DOHH2 (cell line): ENCODE measurements at regions not wholly inside any gene's neighbourhood (a gene's known extent, or its start where the extent isn't known, plus 50 kb on each side); places are given as distances from the start of the nearest gene placed in this dataset.

Experiments
- H3F3A ChIP-seq: fragments of 200-600 bp; sonication (generic), shearing (Covaris generic); 2 replicates; pipeline ENCODE4 v1.6.0; 2016; ENCODE audit warnings: antibody characterized with exemption, mild to moderate bottlenecking; ENCODE audit not compliant: control insufficient read depth, insufficient read depth
- H3K27ac ChIP-seq: fragments of 200-600 bp; sonication (generic); 2 replicates; pipeline ENCODE4 v1.5.1; 2014; ENCODE audit warnings: low read depth, mild to moderate bottlenecking, low read length, moderate library complexity
- H3K27me3 ChIP-seq: fragments of 200-600 bp; sonication (generic); 2 replicates; pipeline ENCODE4 v1.6.1; 2014; ENCODE audit warnings: mild to moderate bottlenecking, low read length, mixed read lengths; ENCODE audit not compliant: control insufficient read depth
- H3K36me3 ChIP-seq: fragments of 200-600 bp; sonication (generic); 2 replicates; pipeline ENCODE4 v1.6.1; 2014; ENCODE audit warnings: mild to moderate bottlenecking, low read length, moderate library complexity, mixed read lengths; ENCODE audit not compliant: control insufficient read depth
- H3K4me1 ChIP-seq: fragments of 200-600 bp; sonication (generic); 2 replicates; pipeline ENCODE4 v1.6.1; 2014; ENCODE audit warnings: mild to moderate bottlenecking, low read length, mixed read lengths; ENCODE audit not compliant: control insufficient read depth
- H3K4me2 ChIP-seq: fragments of 200-600 bp; sonication (generic); 2 replicates; pipeline ENCODE4 v1.6.0; 2014; ENCODE audit warnings: mild to moderate bottlenecking, low read length, moderate library complexity
- H3K4me3 ChIP-seq: fragments of 200-600 bp; sonication (generic); 2 replicates; pipeline ENCODE4 v1.5.1; 2014; ENCODE audit warnings: mild to moderate bottlenecking, low read length, mixed read lengths
- H3K79me2 ChIP-seq: fragments of 200-600 bp; sonication (generic); 2 replicates; pipeline ENCODE4 v1.6.1; 2014; ENCODE audit warnings: mild to moderate bottlenecking, low read length, mixed read lengths; ENCODE audit not compliant: control insufficient read depth
- H3K9me2 ChIP-seq: fragments of 200-600 bp; sonication (generic); replicated peaks from 2 replicates; pipeline ENCODE4 v1.6.1; 2014; ENCODE audit warnings: mild to moderate bottlenecking, low read length, mixed read lengths; ENCODE audit not compliant: control insufficient read depth
- H3K9me3 ChIP-seq: fragments of 200-600 bp; sonication (generic); 2 replicates; pipeline ENCODE4 v1.6.1; 2014; ENCODE audit warnings: antibody characterized with exemption, low read length, mixed read lengths; ENCODE audit not compliant: control insufficient read depth, insufficient read depth
- H4K20me1 ChIP-seq: fragments of 200-600 bp; sonication (generic); 2 replicates; pipeline ENCODE4 v1.6.0; 2014; ENCODE audit warnings: low read depth, mild to moderate bottlenecking, antibody characterized with exemption, low read length, moderate library complexity; ENCODE audit not compliant: control insufficient read depth, insufficient read depth
- CTCF ChIP-seq: fragments of 200-600 bp; sonication (generic); IDR thresholded peaks from one replicate; pipeline ENCODE4 v1.5.1; 2014; ENCODE audit warnings: antibody characterized with exemption, mild to moderate bottlenecking, low read depth, low read length; ENCODE audit not compliant: poor library complexity, severe bottlenecking
- EZH2phosphoT487 ChIP-seq: fragments of 200-600 bp; sonication (generic); IDR thresholded peaks from 2 replicates; pipeline ENCODE4 v1.6.1; 2017; ENCODE audit warnings: borderline replicate concordance, mild to moderate bottlenecking, antibody characterized with exemption, low read length, moderate library complexity, mixed read lengths

- Histone ChIP-seq H3K36me3 (no peaks in the 10 kb centered on the region), H4K20me1 (no peaks in the 10 kb centered on the region), H3K9me2 (no peaks in the 10 kb centered on the region), H3K4me3 (no peak overlapping the region), H3F3A (no peaks in the 10 kb centered on the region), H3K9me3 (no peaks in the 10 kb centered on the region), H3K79me2 (no peaks in the 10 kb centered on the region), H3K4me2 (no peak overlapping the region), H3K27me3 (no peaks in the 10 kb centered on the region), H3K27ac (no peak overlapping the region), H3K4me1 (no peaks in the 10 kb centered on the region)
- TF ChIP-seq CTCF (no peak), EZH2phosphoT487 (no peak)
These were observed 110.5 kb downstream of the PMP22 start for GRCh38 chr17:15154618-15155017.

- TF ChIP-seq EZH2phosphoT487 (no peak), CTCF (no peak)
- Histone ChIP-seq H3K4me1 (no peaks in the 10 kb centered on the region), H3F3A (no peaks in the 10 kb centered on the region), H4K20me1 (no peaks in the 10 kb centered on the region), H3K4me3 (no peak overlapping the region), H3K27me3 (no peaks in the 10 kb centered on the region), H3K27ac (no peak overlapping the region), H3K9me3 (no peaks in the 10 kb centered on the region), H3K4me2 (no peak overlapping the region), H3K9me2 (no peaks in the 10 kb centered on the region), H3K36me3 (no peaks in the 10 kb centered on the region), H3K79me2 (no peaks in the 10 kb centered on the region)
These were observed 119.5 kb downstream of the PMP22 start for GRCh38 chr17:15145621-15146020.

- H3F3A ChIP-seq: no peaks in the 10 kb centered on the region
- no peak overlapping the region for H3K27ac ChIP-seq
- H3K27me3 ChIP-seq: no peaks in the 10 kb centered on the region
- no peak overlapping the region for H3K4me3 ChIP-seq
- no peak overlapping the region for H3K4me2 ChIP-seq
- no peaks in the 10 kb centered on the region for H4K20me1 ChIP-seq
- no peaks in the 10 kb centered on the region for H3K36me3 ChIP-seq
- no peaks in the 10 kb centered on the region for H3K9me2 ChIP-seq
- TF ChIP-seq EZH2phosphoT487 (no peak), CTCF (no peak)
- no peaks in the 10 kb centered on the region for H3K4me1 ChIP-seq
- no peaks in the 10 kb centered on the region for H3K79me2 ChIP-seq
- no peaks in the 10 kb centered on the region for H3K9me3 ChIP-seq
These were observed 121.6 kb downstream of the PMP22 start for GRCh38 chr17:15143524-15143923.

- no peaks in the 10 kb centered on the region for H3K36me3 ChIP-seq
- H3K9me3 ChIP-seq: peaks cover 3% of the 10 kb centered on the region; the same call in 1 of the 2 replicates
- no peak overlapping the region for H3K4me2 ChIP-seq
- no peaks in the 10 kb centered on the region for H3K27me3 ChIP-seq
- no peaks in the 10 kb centered on the region for H3K9me2 ChIP-seq
- no peaks in the 10 kb centered on the region for H3K4me1 ChIP-seq
- no peaks in the 10 kb centered on the region for H4K20me1 ChIP-seq
- H3K27ac ChIP-seq: no peak overlapping the region
- no peaks in the 10 kb centered on the region for H3K79me2 ChIP-seq
- no peaks in the 10 kb centered on the region for H3F3A ChIP-seq
- TF ChIP-seq CTCF: no peak
- no peak for TF ChIP-seq EZH2phosphoT487
- no peak overlapping the region for H3K4me3 ChIP-seq
These were observed 130.8 kb downstream of the PMP22 start for GRCh38 chr17:15134363-15134762.
